ENCODE measurements at regions not wholly inside any gene's neighbourhood (a gene's known extent, or its start where the extent isn't known, plus 50 kb on each side); places are given as distances from the start of the nearest gene placed in this dataset.

- no peak for DNase-seq
- Histone ChIP-seq H3K27ac (no peak overlapping the region), H3K36me3 (replicated peaks) (no peaks in the 10 kb centered on the region), H3K4me3 (ENCODE audit: low read depth, low read length) (no peak overlapping the region), H3K27me3 (replicated peaks) (no peaks in the 10 kb centered on the region)
- in situ Hi-C loops (cut with HindIII; ENCODE audit: low pct_ligation_motif_present, low sequenced_read_pairs): no loop called here
- TF ChIP-seq, protein P1, sequence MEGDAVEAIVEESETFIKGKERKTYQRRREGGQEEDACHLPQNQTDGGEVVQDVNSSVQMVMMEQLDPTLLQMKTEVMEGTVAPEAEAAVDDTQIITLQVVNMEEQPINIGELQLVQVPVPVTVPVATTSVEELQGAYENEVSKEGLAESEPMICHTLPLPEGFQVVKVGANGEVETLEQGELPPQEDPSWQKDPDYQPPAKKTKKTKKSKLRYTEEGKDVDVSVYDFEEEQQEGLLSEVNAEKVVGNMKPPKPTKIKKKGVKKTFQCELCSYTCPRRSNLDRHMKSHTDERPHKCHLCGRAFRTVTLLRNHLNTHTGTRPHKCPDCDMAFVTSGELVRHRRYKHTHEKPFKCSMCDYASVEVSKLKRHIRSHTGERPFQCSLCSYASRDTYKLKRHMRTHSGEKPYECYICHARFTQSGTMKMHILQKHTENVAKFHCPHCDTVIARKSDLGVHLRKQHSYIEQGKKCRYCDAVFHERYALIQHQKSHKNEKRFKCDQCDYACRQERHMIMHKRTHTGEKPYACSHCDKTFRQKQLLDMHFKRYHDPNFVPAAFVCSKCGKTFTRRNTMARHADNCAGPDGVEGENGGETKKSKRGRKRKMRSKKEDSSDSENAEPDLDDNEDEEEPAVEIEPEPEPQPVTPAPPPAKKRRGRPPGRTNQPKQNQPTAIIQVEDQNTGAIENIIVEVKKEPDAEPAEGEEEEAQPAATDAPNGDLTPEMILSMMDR (IDR thresholded peaks at IDR 0.05; ENCODE audit: low read depth, low read length, missing control alignments): no peak
Observed at GRCh38 chr21:28826569-28826968, 166.1 kb downstream of the LTN1 start.

GRCh38 chr21:28826021-28826420 is 166.7 kb downstream of the LTN1 start:
- in situ Hi-C loops (cut with HindIII; ENCODE audit: low pct_ligation_motif_present, low sequenced_read_pairs): no loop called here
- no peaks in the 10 kb centered on the region for H3K36me3 ChIP-seq (replicated peaks)
- H3K4me3 ChIP-seq (ENCODE audit: low read depth, low read length): no peak overlapping the region

GRCh38 chr21:28823429-28823828 is 169.2 kb downstream of the LTN1 start:
- no peak overlapping the region for H3K4me3 ChIP-seq (ENCODE audit: low read depth, low read length)
- TF ChIP-seq, protein P1 (IDR thresholded peaks at IDR 0.05; ENCODE audit: low read depth, low read length, missing control alignments): no peak
- no peaks in the 10 kb centered on the region for H3K27me3 ChIP-seq (replicated peaks)
- in situ Hi-C loops (cut with HindIII; ENCODE audit: low pct_ligation_motif_present, low sequenced_read_pairs): no loop called here
- DNase-seq: no peak
- H3K36me3 ChIP-seq (replicated peaks): no peaks in the 10 kb centered on the region
- no peak overlapping the region for H3K27ac ChIP-seq

More at GRCh38 chr21:28826021-28826420, 166.7 kb downstream of the LTN1 start:
- TF ChIP-seq, protein P1 (IDR thresholded peaks at IDR 0.05; ENCODE audit: low read depth, low read length, missing control alignments): no peak
- no peaks in the 10 kb centered on the region for H3K27me3 ChIP-seq (replicated peaks)
- no peak overlapping the region for H3K27ac ChIP-seq
- DNase-seq: no peak

- TF ChIP-seq, protein P1 (IDR thresholded peaks at IDR 0.05; ENCODE audit: low read depth, low read length, missing control alignments): no peak
- H3K27ac ChIP-seq: no peak overlapping the region
Observed at GRCh38 chr21:28822486-28823335, 170.0 kb downstream of the LTN1 start.

DNA sequence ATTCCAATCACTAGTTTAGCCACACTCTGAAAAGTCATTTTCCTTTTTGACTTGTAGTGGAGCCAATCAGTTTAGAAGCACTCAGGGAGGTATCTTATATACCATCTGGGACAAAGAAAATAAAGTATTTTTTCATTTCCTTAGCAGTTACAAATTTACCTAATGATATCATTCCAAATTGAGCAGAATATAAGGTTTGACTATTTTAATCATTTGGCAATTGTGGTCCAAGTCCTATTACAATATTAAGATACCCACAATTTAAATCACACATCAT is 170.6 kb downstream of the LTN1 start:
- no peak for DNase-seq
- no peaks in the 10 kb centered on the region for H3K27me3 ChIP-seq (replicated peaks)
- no peaks in the 10 kb centered on the region for H3K36me3 ChIP-seq (replicated peaks)
- TF ChIP-seq, protein P1 (IDR thresholded peaks at IDR 0.05; ENCODE audit: low read depth, low read length, missing control alignments): no peak
- no peak overlapping the region for H3K27ac ChIP-seq
- in situ Hi-C loops (cut with HindIII; ENCODE audit: low pct_ligation_motif_present, low sequenced_read_pairs): no loop called here
- no peak overlapping the region for H3K4me3 ChIP-seq (ENCODE audit: low read depth, low read length)

More at GRCh38 chr21:28822486-28823335, 170.0 kb downstream of the LTN1 start:
- Histone ChIP-seq H3K36me3 (replicated peaks) (no peaks in the 10 kb centered on the region), H3K4me3 (ENCODE audit: low read depth, low read length) (no peak overlapping the region), H3K27me3 (replicated peaks) (no peaks in the 10 kb centered on the region)
- in situ Hi-C loops (cut with HindIII; ENCODE audit: low pct_ligation_motif_present, low sequenced_read_pairs): no loop called here
- no peak for DNase-seq

Data from brain microvascular endothelial cell (primary cell).